WTC11 (cell line): ENCODE measurements at regions not wholly inside any gene's neighbourhood (a gene's known extent, or its start where the extent isn't known, plus 50 kb on each side); places are given as distances from the start of the nearest gene placed in this dataset.

Source experiments
- ATAC-seq: fragments of 200-7000 bp; cut with Tn5 transposase; 2 replicates; pipeline ENCODE4 v1.10.0; 2021; ENCODE audit warnings: mild to moderate bottlenecking, moderate library complexity
- CTCF ChIA-PET: fragments of 300-600 bp; sonication (Branson Sonifier 250); formaldehyde crosslinking; loops from one replicate; lab custom pipeline; 2021; ENCODE audit warnings: antibody characterized with exemption; lab: Charles Lee
- POLR2A ChIA-PET: fragments of 350-600 bp; sonication (Branson Sonifier 250); formaldehyde crosslinking; loops from one replicate; lab custom pipeline; 2021; ENCODE audit warnings: antibody characterized with exemption; lab: Charles Lee
- DNase-seq: peaks from one replicate; pipeline ENCODE4 v3.0.0; 2021; ENCODE audit warnings: low spot score
- H3K27ac Mint-ChIP-seq: 2 replicates; pipeline ENCODE4 v1.8.0; 2021; ENCODE audit warnings: mixed read lengths
- H3K27me3 Mint-ChIP-seq: 2 replicates; pipeline ENCODE4 v1.8.0; 2021; ENCODE audit warnings: low read depth, mild to moderate bottlenecking, moderate library complexity, mixed read lengths
- H3K36me3 Mint-ChIP-seq: 2 replicates; pipeline ENCODE4 v1.8.0; 2021; ENCODE audit warnings: mixed read lengths
- H3K4me1 Mint-ChIP-seq: 2 replicates; pipeline ENCODE4 v1.8.0; 2022; ENCODE audit warnings: mixed read lengths
- H3K4me3 Mint-ChIP-seq: 2 replicates; pipeline ENCODE4 v1.8.0; 2021; ENCODE audit warnings: mild to moderate bottlenecking, moderate library complexity, mixed read lengths
- H3K9me3 Mint-ChIP-seq: 2 replicates; pipeline ENCODE4 v1.8.0; 2021; ENCODE audit warnings: mixed read lengths
- CBFB ChIP-seq: sonication (generic); formaldehyde crosslinking; IDR thresholded peaks from 2 replicates; pipeline ENCODE4 v1.8.1; 2022; ENCODE audit warnings: mild to moderate bottlenecking, low read depth, missing genetic modification reagents
- CDX4 ChIP-seq: fragments of 250-450 bp; sonication (Bioruptor Pico); IDR thresholded peaks from 2 replicates; pipeline ENCODE4 v1.9.0; 2021; ENCODE audit warnings: moderate library complexity, mild to moderate bottlenecking, inconsistent platforms, borderline replicate concordance
- ELF4 ChIP-seq: sonication (generic); formaldehyde crosslinking; IDR thresholded peaks from 2 replicates; pipeline ENCODE4 v1.8.1; 2022; ENCODE audit warnings: low read depth, mild to moderate bottlenecking, moderate library complexity, missing genetic modification reagents
- HMGA2 ChIP-seq: fragments of 250-450 bp; sonication (Bioruptor Pico); IDR thresholded peaks from 2 replicates; pipeline ENCODE4 v1.4.0; 2021; ENCODE audit warnings: mild to moderate bottlenecking, moderate library complexity
- JAZF1 ChIP-seq: fragments of 250-450 bp; sonication (Bioruptor Pico); IDR thresholded peaks from 2 replicates; pipeline ENCODE4 v1.9.0; 2021; ENCODE audit warnings: moderate library complexity, mild to moderate bottlenecking, inconsistent platforms
- KAT7 ChIP-seq: sonication (generic); formaldehyde crosslinking; IDR thresholded peaks from 2 replicates; pipeline ENCODE4 v1.8.1; 2023; ENCODE audit warnings: missing genetic modification reagents, mild to moderate bottlenecking, borderline replicate concordance
- MYBL2 ChIP-seq: sonication (generic); formaldehyde crosslinking; IDR thresholded peaks from 2 replicates; pipeline ENCODE4 v1.8.1; 2023; ENCODE audit warnings: mild to moderate bottlenecking, moderate library complexity, missing genetic modification reagents
- NR1H2 ChIP-seq: sonication (generic); formaldehyde crosslinking; IDR thresholded peaks from 2 replicates; pipeline ENCODE4 v1.9.0; 2021; ENCODE audit warnings: mild to moderate bottlenecking, moderate library complexity, missing genetic modification reagents
- PRRX2 ChIP-seq: fragments of 250-450 bp; sonication (Bioruptor Pico); IDR thresholded peaks from 2 replicates; pipeline ENCODE4 v1.8.0; 2021; ENCODE audit warnings: mild to moderate bottlenecking
- RELA ChIP-seq: sonication (generic); formaldehyde crosslinking; IDR thresholded peaks from 2 replicates; pipeline ENCODE4 v1.8.1; 2022; ENCODE audit warnings: missing genetic modification reagents, mild to moderate bottlenecking, borderline replicate concordance
- ZBTB43 ChIP-seq: sonication (generic); formaldehyde crosslinking; IDR thresholded peaks from 2 replicates; pipeline ENCODE4 v1.8.1; 2023; ENCODE audit warnings: mild to moderate bottlenecking, missing genetic modification reagents
- ZNF138 ChIP-seq: sonication (generic); formaldehyde crosslinking; conservative IDR thresholded peaks from 2 replicates; pipeline ENCODE4 v1.8.1; 2022; ENCODE audit warnings: mild to moderate bottlenecking, moderate library complexity, missing genetic modification reagents
- ZNF263 ChIP-seq: sonication (generic); formaldehyde crosslinking; IDR thresholded peaks from 2 replicates; pipeline ENCODE4 v1.8.1; 2022; ENCODE audit warnings: low read depth, mild to moderate bottlenecking, moderate library complexity, missing genetic modification reagents
- ZNF281 ChIP-seq: sonication (generic); formaldehyde crosslinking; IDR thresholded peaks from 2 replicates; pipeline ENCODE4 v1.8.0; 2023; ENCODE audit warnings: mild to moderate bottlenecking, missing genetic modification reagents
- ZNF317 ChIP-seq: sonication (generic); formaldehyde crosslinking; IDR thresholded peaks from 2 replicates; pipeline ENCODE4 v1.8.1; 2023; ENCODE audit warnings: low read depth, mild to moderate bottlenecking, moderate library complexity, missing genetic modification reagents, borderline replicate concordance
- ZNF396 ChIP-seq: fragments of 250-450 bp; sonication (Bioruptor Pico); IDR thresholded peaks from 2 replicates; pipeline ENCODE4 v1.8.0; 2021; ENCODE audit warnings: mild to moderate bottlenecking, moderate library complexity, borderline replicate concordance
- ZNF671 ChIP-seq: fragments of 250-450 bp; sonication (Bioruptor Pico); IDR thresholded peaks from 2 replicates; pipeline ENCODE4 v1.8.0; 2021; ENCODE audit warnings: mild to moderate bottlenecking
- ZSCAN18 ChIP-seq: fragments of 250-450 bp; sonication (Bioruptor Pico); IDR thresholded peaks from 2 replicates; pipeline ENCODE4 v2.1.2; 2022; ENCODE audit warnings: mild to moderate bottlenecking, moderate library complexity
- TF ChIP-seq, protein P1 (sequence below): sonication (generic); formaldehyde crosslinking; IDR thresholded peaks from 2 replicates; pipeline ENCODE4 v1.8.1; 2023; ENCODE audit warnings: mild to moderate bottlenecking, missing genetic modification reagents, borderline replicate concordance
- TF ChIP-seq, protein P2 (sequence below): sonication (generic); formaldehyde crosslinking; IDR thresholded peaks from 2 replicates; pipeline ENCODE4 v1.8.1; 2022; ENCODE audit warnings: missing genetic modification reagents, borderline replicate concordance
- TF ChIP-seq, protein P3 (sequence below): sonication (generic); formaldehyde crosslinking; IDR thresholded peaks from 2 replicates; pipeline ENCODE4 v1.8.0; 2022; ENCODE audit warnings: mild to moderate bottlenecking, missing genetic modification reagents
- TF ChIP-seq, protein P4 (sequence below): fragments of 200-600 bp; IDR thresholded peaks from 2 replicates; pipeline ENCODE4 v1.8.0; 2022; ENCODE audit warnings: antibody characterized with exemption

- TF ChIP-seq ZNF281 (CRISPR knock-in tag) (no peak), JAZF1 (CRISPR knock-in tag) (no peak), ZNF671 (CRISPR knock-in tag) (no peak), ZNF138 (CRISPR knock-in tag) (no peak), CDX4 (CRISPR knock-in tag) (no peak), ZSCAN18 (no peak), HMGA2 (CRISPR knock-in tag) (no peak)
- TF ChIP-seq, protein P1, sequence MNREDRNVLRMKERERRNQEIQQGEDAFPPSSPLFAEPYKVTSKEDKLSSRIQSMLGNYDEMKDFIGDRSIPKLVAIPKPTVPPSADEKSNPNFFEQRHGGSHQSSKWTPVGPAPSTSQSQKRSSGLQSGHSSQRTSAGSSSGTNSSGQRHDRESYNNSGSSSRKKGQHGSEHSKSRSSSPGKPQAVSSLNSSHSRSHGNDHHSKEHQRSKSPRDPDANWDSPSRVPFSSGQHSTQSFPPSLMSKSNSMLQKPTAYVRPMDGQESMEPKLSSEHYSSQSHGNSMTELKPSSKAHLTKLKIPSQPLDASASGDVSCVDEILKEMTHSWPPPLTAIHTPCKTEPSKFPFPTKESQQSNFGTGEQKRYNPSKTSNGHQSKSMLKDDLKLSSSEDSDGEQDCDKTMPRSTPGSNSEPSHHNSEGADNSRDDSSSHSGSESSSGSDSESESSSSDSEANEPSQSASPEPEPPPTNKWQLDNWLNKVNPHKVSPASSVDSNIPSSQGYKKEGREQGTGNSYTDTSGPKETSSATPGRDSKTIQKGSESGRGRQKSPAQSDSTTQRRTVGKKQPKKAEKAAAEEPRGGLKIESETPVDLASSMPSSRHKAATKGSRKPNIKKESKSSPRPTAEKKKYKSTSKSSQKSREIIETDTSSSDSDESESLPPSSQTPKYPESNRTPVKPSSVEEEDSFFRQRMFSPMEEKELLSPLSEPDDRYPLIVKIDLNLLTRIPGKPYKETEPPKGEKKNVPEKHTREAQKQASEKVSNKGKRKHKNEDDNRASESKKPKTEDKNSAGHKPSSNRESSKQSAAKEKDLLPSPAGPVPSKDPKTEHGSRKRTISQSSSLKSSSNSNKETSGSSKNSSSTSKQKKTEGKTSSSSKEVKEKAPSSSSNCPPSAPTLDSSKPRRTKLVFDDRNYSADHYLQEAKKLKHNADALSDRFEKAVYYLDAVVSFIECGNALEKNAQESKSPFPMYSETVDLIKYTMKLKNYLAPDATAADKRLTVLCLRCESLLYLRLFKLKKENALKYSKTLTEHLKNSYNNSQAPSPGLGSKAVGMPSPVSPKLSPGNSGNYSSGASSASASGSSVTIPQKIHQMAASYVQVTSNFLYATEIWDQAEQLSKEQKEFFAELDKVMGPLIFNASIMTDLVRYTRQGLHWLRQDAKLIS (CRISPR knock-in tag), result no peak
Measured at GRCh38 chr1:192739476-192740184, 69.2 kb upstream of the RGS2 start (continued).

DNA sequence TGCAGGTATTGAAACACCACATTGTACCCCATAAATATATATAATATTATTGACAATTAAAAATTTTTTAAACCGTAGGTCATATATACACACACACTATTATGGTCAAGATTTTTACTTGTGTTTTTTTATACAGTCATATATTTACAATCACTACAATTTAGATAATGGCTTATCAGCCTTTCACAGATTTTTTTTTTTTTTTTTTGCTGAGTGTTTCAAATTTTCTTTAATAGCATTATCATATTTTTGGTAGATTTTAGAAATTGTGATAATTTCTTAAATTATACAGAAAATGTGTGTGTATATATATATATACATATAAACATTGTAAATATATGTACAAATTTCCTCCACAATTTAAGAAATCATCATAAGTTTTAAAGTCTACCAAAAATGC, 68.6 kb upstream of the RGS2 start:
- Mint-ChIP-seq H3K36me3 (peaks cover 8% of the 10 kb centered on the region; the same call in 1 of the 2 replicates), H3K27me3 (no peaks in the 10 kb centered on the region), H3K4me1 (peaks cover 4% of the 10 kb centered on the region), H3K9me3 (peaks cover 17% of the 10 kb centered on the region), H3K4me3 (no peak overlapping the region), H3K27ac (no peak overlapping the region)
- DNase-seq (no peak), ATAC-seq (no peak)
- ChIA-PET CTCF (no interaction called here), POLR2A (no interaction called here)
- TF ChIP-seq ELF4 (CRISPR knock-in tag) (no peak), ZNF263 (no peak), NR1H2 (CRISPR knock-in tag) (no peak), KAT7 (CRISPR knock-in tag) (no peak), ZNF317 (no peak), PRRX2 (CRISPR knock-in tag) (no peak), ZNF396 (CRISPR knock-in tag) (no peak), CBFB (CRISPR knock-in tag) (no peak), ZNF138 (CRISPR knock-in tag) (no peak), MYBL2 (no peak), ZBTB43 (no peak), RELA (CRISPR knock-in tag) (no peak)
- TF ChIP-seq, protein P2, sequence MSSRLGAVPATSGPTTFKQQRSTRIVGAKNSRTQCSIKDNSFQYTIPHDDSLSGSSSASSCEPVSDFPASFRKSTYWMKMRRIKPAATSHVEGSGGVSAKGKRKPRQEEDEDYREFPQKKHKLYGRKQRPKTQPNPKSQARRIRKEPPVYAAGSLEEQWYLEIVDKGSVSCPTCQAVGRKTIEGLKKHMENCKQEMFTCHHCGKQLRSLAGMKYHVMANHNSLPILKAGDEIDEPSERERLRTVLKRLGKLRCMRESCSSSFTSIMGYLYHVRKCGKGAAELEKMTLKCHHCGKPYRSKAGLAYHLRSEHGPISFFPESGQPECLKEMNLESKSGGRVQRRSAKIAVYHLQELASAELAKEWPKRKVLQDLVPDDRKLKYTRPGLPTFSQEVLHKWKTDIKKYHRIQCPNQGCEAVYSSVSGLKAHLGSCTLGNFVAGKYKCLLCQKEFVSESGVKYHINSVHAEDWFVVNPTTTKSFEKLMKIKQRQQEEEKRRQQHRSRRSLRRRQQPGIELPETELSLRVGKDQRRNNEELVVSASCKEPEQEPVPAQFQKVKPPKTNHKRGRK (CRISPR knock-in tag), result no peak
- TF ChIP-seq, protein P3, sequence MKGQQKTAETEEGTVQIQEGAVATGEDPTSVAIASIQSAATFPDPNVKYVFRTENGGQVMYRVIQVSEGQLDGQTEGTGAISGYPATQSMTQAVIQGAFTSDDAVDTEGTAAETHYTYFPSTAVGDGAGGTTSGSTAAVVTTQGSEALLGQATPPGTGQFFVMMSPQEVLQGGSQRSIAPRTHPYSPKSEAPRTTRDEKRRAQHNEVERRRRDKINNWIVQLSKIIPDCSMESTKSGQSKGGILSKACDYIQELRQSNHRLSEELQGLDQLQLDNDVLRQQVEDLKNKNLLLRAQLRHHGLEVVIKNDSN, result no peak
- TF ChIP-seq, protein P4, sequence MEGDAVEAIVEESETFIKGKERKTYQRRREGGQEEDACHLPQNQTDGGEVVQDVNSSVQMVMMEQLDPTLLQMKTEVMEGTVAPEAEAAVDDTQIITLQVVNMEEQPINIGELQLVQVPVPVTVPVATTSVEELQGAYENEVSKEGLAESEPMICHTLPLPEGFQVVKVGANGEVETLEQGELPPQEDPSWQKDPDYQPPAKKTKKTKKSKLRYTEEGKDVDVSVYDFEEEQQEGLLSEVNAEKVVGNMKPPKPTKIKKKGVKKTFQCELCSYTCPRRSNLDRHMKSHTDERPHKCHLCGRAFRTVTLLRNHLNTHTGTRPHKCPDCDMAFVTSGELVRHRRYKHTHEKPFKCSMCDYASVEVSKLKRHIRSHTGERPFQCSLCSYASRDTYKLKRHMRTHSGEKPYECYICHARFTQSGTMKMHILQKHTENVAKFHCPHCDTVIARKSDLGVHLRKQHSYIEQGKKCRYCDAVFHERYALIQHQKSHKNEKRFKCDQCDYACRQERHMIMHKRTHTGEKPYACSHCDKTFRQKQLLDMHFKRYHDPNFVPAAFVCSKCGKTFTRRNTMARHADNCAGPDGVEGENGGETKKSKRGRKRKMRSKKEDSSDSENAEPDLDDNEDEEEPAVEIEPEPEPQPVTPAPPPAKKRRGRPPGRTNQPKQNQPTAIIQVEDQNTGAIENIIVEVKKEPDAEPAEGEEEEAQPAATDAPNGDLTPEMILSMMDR, result no peak
